Type B pancreatic cell (in vitro differentiated cells): ENCODE measurements at regions not wholly inside any gene's neighbourhood (a gene's known extent, or its start where the extent isn't known, plus 50 kb on each side); places are given as distances from the start of the nearest gene placed in this dataset.
A peak's percentile ranks its signal among the peaks of the same experiment; 100 is the strongest.

Experiments used
- DNase-seq: peaks from one replicate; pipeline ENCODE4 v3.0.0; 2021; ENCODE audit warnings: mixed read lengths; ENCODE audit not compliant: unreplicated experiment; ENCODE audit errors: extremely low spot score
- H3K27ac Mint-ChIP-seq: 2 replicates; pipeline ENCODE4 v1.8.0; 2021; ENCODE audit warnings: mild to moderate bottlenecking, mixed read lengths
- H3K27me3 Mint-ChIP-seq: 2 replicates; pipeline ENCODE4 v1.8.0; 2021; ENCODE audit warnings: mixed read lengths
- H3K36me3 Mint-ChIP-seq: 2 replicates; pipeline ENCODE4 v1.8.0; 2021; ENCODE audit warnings: mixed read lengths
- H3K4me1 Mint-ChIP-seq: one replicate; pipeline ENCODE4 v1.8.0; 2021; ENCODE audit warnings: mixed read lengths; ENCODE audit not compliant: unreplicated experiment
- H3K4me3 Mint-ChIP-seq: 2 replicates; pipeline ENCODE4 v1.8.0; 2021; ENCODE audit warnings: mild to moderate bottlenecking, mixed read lengths
- H3K9me3 Mint-ChIP-seq: 2 replicates; pipeline ENCODE4 v1.8.0; 2021; ENCODE audit warnings: mixed read lengths
- TF ChIP-seq, protein P1 (sequence below): fragments of 200-600 bp; sonication (generic); conservative IDR thresholded peaks from 2 replicates; pipeline ENCODE4 v1.5.0; 2021; ENCODE audit warnings: antibody characterized with exemption, mild to moderate bottlenecking

DNA sequence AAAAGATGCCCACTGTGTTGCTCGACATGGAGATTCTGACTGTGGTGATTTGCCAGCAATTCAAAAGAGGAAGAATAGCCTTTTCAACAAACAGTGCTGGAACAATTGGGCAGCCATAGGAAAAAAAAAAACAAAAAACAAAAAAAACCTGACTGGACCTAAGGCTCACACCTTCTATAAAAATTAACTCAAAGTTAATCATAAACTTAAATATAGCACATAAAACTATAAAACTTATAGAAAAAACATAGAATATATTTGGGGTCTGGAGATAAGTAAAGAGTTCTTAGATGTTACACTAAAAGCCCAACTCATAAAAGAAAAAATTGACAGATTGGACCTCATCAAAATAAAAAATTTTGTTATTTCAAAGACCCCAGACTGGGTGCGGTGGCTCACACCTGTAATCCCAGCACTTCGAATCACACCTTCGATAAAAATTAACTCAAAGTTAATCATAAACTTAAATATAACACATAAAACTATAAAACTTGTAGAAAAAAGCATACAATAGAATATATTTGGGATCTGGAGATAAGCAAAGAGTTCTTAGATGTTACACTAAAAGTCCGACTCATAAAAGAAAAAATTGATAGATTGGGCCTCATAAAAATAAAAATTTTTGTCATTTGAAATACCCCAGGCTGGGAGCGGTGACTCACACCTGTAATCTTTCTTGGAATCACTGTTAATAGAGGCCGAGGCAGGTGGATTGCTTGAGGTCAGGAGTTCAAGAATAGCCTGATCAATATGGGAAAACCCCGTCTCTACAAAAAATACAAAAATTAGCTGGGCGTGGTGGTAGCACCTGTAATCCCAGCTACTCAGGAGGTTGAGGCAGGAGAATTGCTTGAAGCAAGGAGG lies 115.6 kb upstream of the FAM83B start:
- no peaks in the 10 kb centered on the region for H3K36me3 Mint-ChIP-seq
- TF ChIP-seq, protein P1, sequence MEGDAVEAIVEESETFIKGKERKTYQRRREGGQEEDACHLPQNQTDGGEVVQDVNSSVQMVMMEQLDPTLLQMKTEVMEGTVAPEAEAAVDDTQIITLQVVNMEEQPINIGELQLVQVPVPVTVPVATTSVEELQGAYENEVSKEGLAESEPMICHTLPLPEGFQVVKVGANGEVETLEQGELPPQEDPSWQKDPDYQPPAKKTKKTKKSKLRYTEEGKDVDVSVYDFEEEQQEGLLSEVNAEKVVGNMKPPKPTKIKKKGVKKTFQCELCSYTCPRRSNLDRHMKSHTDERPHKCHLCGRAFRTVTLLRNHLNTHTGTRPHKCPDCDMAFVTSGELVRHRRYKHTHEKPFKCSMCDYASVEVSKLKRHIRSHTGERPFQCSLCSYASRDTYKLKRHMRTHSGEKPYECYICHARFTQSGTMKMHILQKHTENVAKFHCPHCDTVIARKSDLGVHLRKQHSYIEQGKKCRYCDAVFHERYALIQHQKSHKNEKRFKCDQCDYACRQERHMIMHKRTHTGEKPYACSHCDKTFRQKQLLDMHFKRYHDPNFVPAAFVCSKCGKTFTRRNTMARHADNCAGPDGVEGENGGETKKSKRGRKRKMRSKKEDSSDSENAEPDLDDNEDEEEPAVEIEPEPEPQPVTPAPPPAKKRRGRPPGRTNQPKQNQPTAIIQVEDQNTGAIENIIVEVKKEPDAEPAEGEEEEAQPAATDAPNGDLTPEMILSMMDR: no peak
- no peak for DNase-seq
- H3K4me3 Mint-ChIP-seq: no peak overlapping the region
- H3K9me3 Mint-ChIP-seq: peaks cover 14% of the 10 kb centered on the region
- no peaks in the 10 kb centered on the region for H3K4me1 Mint-ChIP-seq
- no peaks in the 10 kb centered on the region for H3K27me3 Mint-ChIP-seq
- H3K27ac Mint-ChIP-seq: no peak overlapping the region

DNA sequence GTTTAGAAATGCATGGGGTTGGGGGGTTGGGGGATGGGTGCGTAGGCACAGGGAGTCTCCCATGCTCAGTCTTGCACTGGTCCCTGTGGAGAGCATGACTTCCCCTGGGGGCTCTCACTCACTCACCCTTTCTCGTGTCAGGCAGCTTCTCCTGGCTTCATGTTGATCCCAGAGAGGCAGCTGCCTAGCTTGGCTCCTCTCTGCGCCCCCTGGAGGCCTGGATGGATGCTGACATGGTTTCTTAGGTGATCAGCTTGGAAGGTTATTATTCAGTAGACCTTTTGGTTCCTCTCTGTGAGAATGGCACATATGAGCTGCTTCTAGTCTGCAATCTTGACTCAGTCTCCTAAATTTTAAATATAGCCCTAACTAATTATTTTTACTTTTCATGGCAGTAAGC lies 109.3 kb upstream of the FAM83B start:
- H3K27me3 Mint-ChIP-seq: no peaks in the 10 kb centered on the region
- no peak for DNase-seq
- TF ChIP-seq, protein P1: peak; percentile 51
- H3K27ac Mint-ChIP-seq: no peak overlapping the region
- no peaks in the 10 kb centered on the region for H3K4me1 Mint-ChIP-seq
- no peaks in the 10 kb centered on the region for H3K36me3 Mint-ChIP-seq
- peaks cover 21% of the 10 kb centered on the region for H3K9me3 Mint-ChIP-seq
- no peak overlapping the region for H3K4me3 Mint-ChIP-seq

DNA sequence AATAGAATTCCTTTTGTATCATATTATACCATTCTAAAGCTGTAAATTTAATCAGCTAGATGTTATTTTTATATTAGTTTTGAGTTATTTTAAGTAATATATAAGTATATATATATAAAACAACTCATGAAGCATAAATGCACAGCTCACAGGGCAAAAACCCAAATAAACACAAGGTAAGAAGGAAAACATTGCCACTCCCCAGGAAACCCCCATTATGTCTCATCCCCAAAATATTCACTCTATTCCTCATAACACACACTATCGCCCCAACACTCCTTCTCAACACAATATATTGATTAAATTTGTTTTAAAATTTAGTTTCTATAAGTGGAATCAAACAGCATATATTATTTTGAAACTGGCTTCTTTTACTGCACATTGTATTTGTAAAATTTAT lies 98.6 kb upstream of the FAM83B start:
- H3K27ac Mint-ChIP-seq: no peak overlapping the region
- no peak for DNase-seq
- TF ChIP-seq, protein P1: no peak
- no peaks in the 10 kb centered on the region for H3K4me1 Mint-ChIP-seq
- H3K27me3 Mint-ChIP-seq: no peaks in the 10 kb centered on the region
- no peaks in the 10 kb centered on the region for H3K9me3 Mint-ChIP-seq
- H3K4me3 Mint-ChIP-seq: no peak overlapping the region
- no peaks in the 10 kb centered on the region for H3K36me3 Mint-ChIP-seq

DNA sequence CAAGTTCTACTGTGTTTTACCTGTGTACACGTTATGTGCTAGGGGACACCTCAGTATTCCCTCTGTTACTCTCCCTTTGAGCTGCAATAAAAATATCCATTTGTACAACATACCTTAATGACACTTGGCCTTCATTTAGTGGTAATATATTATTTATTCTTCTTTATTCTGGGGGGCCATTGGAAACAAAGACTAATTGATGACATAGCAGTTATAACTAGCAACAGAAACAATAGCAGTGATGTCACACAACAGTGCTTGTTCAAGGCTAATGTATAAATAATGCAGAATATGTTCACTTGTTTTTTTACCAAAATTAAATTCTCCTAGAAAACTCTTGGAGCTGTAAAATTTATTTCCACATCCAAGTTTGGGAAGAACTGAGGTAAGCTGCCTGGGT lies 92.2 kb upstream of the FAM83B start:
- Mint-ChIP-seq H3K27me3 (no peaks in the 10 kb centered on the region), H3K36me3 (no peaks in the 10 kb centered on the region), H3K4me1 (no peaks in the 10 kb centered on the region), H3K4me3 (no peak overlapping the region), H3K9me3 (no peaks in the 10 kb centered on the region), H3K27ac (no peak overlapping the region)
- no peak for DNase-seq
- TF ChIP-seq, protein P1: no peak

DNA sequence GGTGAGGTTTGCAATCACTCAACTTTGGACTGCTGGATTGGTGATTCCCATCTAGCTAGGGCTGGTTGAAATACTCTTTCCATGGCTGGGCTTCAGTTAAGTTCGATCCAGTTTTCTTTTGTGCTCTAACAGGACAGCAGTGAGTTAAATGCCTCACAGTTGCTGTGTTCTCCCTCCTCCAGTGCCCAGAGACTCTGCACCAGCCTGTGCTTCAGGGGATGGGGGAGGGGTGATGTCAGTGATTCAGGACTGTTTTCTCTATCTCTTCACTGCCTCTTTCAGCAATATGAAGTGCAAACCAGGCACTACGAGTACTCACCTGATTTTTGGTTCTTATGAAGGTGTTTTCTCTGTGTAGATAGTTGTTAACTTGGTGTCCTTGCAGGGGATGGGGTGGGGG lies 88.2 kb upstream of the FAM83B start:
- Mint-ChIP-seq H3K4me3 (no peak overlapping the region), H3K4me1 (no peaks in the 10 kb centered on the region), H3K36me3 (no peaks in the 10 kb centered on the region), H3K27ac (no peak overlapping the region), H3K27me3 (no peaks in the 10 kb centered on the region), H3K9me3 (no peaks in the 10 kb centered on the region)
- no peak for DNase-seq
- TF ChIP-seq, protein P1: no peak
